ENCODE measurements at regions not wholly inside any gene's neighbourhood (a gene's known extent, or its start where the extent isn't known, plus 50 kb on each side); places are given as distances from the start of the nearest gene placed in this dataset.

DNA sequence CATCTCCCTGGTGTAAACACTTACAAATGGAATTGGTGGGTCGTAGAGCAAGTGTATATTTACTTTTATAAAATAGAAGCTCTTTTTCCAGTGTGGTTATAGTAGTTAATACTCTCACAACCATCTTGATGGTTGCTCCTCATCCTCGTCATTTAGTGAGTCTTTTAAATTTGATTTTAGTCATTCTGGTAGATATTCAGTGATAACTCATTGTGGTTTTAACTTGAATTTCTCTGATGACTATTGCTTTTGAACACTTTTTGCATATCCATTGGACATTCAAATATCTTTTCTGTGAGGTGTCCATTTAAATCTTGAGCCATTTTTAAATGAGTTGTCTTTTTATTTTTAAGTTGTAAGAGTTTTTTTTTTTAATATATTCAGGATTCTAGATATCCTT is 189.2 kb upstream of the PHACTR1 start:
- TF ChIP-seq CTCF (IDR thresholded peaks at IDR 0.05), result no peak
- TF ChIP-seq POLR2A (IDR thresholded peaks at IDR 0.05), result no peak

All from esophagus squamous epithelium (tissue), 4 donors.